Activated T-cell treated with anti-CD3 and anti-CD28 coated beads, Interleukin-2, amount 50 U/mL, for 72 hours (primary cell): ENCODE measurements at regions not wholly inside any gene's neighbourhood (a gene's known extent, or its start where the extent isn't known, plus 50 kb on each side); places are given as distances from the start of the nearest gene placed in this dataset.

Experiments used
- ATAC-seq, 2 donors: fragments of 150-1000 bp; cut with Tn5 transposase; replicated peaks in 1 of 2; 2 replicates each; pipeline ENCODE4 v1.10.0; 2021; ENCODE audit warnings: moderate library complexity in 2 of 2, mild to moderate bottlenecking in 1 of 2
- DNase-seq, 2 donors: peaks; one replicate each; pipeline ENCODE4 v3.0.0; 2021 to 2022; ENCODE audit warnings: mixed read lengths in 1 of 2
- H3K27ac Mint-ChIP-seq: one replicate; pipeline ENCODE4 v1.8.0; 2022; ENCODE audit warnings: mild to moderate bottlenecking, moderate library complexity, mixed read lengths
- H3K27me3 Mint-ChIP-seq: one replicate; pipeline ENCODE4 v1.8.0; 2022; ENCODE audit warnings: low read depth, mixed read lengths
- H3K36me3 Mint-ChIP-seq, 2 donors: one replicate each; pipeline ENCODE4 v1.8.0; 2022; ENCODE audit warnings: mixed read lengths in 2 of 2, mild to moderate bottlenecking in 1 of 2; ENCODE audit not compliant: insufficient read depth in 2 of 2
- H3K4me1 Mint-ChIP-seq: one replicate; pipeline ENCODE4 v1.8.0; 2022; ENCODE audit warnings: low read depth, mixed read lengths
- H3K4me3 Mint-ChIP-seq, 2 donors: one replicate each; pipeline ENCODE4 v1.8.0; 2022; ENCODE audit warnings: mild to moderate bottlenecking in 2 of 2, mixed read lengths in 2 of 2, moderate library complexity in 2 of 2
- H3K9me3 Mint-ChIP-seq, 2 donors: one replicate each; pipeline ENCODE4 v1.8.0; 2022; ENCODE audit warnings: mixed read lengths in 2 of 2

DNA sequence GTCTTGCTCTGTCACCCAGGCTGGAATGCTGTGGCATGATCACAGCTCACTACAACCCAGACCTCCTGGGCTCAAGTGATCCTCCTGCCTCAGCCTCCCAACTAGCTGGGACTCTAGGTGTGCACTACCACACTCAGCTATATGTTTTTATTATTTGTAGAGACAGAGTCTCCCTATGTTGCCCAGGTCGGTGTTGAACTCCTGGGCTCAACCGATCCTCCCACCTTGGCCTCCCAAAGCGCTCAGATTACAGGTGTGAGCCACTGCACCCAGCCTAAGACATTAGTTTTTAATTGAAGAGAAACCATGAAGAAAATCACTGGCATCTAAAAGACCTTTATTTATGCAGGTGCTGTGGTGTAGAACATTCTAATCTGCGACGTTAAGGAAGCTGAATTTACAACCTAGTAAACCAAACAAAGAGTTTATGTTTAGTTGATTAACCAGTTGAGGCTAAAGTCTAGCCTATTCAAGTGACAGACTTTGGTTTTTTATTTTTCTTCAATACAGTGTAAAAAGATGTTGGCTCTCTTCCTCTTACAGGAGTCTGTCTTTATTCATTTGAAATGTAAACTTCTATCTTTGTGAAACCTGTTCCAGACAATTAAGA lies 52.5 kb upstream of the NBL1 start:
- H3K4me1 Mint-ChIP-seq, result peaks cover 7% of the 10 kb centered on the region
- H3K27me3 Mint-ChIP-seq, result no peaks in the 10 kb centered on the region
- no peak for ATAC-seq
- H3K27ac Mint-ChIP-seq, result no peak overlapping the region
- no peak for DNase-seq
- H3K9me3 Mint-ChIP-seq, result no peaks in the 10 kb centered on the region
- no peaks in the 10 kb centered on the region for H3K36me3 Mint-ChIP-seq
- H3K4me3 Mint-ChIP-seq, result no peak overlapping the region

DNA sequence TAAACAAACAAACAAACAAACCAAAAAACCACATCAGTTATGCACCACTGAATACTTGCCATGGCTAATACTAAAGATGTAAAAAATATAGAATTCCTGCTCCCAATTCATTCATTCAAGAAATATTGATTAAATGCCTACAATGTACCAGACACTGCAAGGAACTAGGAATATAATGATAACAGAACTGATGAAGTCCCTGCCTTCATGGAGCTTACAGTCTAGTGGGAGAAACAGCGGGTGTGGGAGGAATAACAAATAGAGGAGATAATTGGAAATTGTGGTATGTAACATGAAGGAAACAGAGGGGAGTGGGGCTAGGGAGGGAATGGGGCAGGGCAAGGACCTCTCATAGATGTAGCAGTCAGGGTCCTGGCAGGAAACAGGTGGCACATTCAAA lies 58.6 kb upstream of the NBL1 start:
- H3K27me3 Mint-ChIP-seq, result no peaks in the 10 kb centered on the region
- peaks cover 17% of the 10 kb centered on the region for H3K4me1 Mint-ChIP-seq
- no peaks in the 10 kb centered on the region for H3K36me3 Mint-ChIP-seq
- no peak overlapping the region for H3K4me3 Mint-ChIP-seq
- H3K27ac Mint-ChIP-seq, result no peak overlapping the region
- no peak for DNase-seq
- H3K9me3 Mint-ChIP-seq, result no peaks in the 10 kb centered on the region
- no peak for ATAC-seq

DNA sequence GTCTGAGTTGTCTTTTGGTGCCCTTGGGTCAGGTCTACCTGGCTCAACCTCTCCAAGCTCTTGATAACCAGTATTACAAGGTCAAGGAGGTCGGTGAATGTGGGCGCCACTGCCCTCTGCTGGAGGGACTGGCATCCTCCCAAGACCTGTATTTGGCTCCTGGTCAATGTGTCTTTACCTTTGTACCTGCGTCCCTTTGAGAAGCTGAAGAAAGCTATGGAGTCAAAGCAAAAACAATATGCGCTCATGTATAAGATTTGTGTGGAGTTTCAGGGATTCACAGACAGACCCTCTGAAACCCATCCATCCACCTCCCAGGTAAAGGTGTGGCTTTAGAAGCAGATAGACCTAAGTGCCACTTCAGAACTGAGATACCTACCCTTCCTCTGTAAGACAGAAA lies 61.8 kb upstream of the NBL1 start:
- no peaks in the 10 kb centered on the region for H3K9me3 Mint-ChIP-seq
- H3K36me3 Mint-ChIP-seq, result no peaks in the 10 kb centered on the region
- DNase-seq, result peak; percentile 80 to 88
- no peak overlapping the region for H3K4me3 Mint-ChIP-seq
- peaks cover 18% of the 10 kb centered on the region for H3K4me1 Mint-ChIP-seq
- peak; percentile 89 to 99 for ATAC-seq
- no peaks in the 10 kb centered on the region for H3K27me3 Mint-ChIP-seq
- H3K27ac Mint-ChIP-seq, result no peak overlapping the region

GRCh38 chr1:19581381-19581780 lies 62.7 kb upstream of the NBL1 start:
- Mint-ChIP-seq H3K36me3 (no peaks in the 10 kb centered on the region), H3K27me3 (no peaks in the 10 kb centered on the region), H3K27ac (no peak overlapping the region), H3K9me3 (no peaks in the 10 kb centered on the region), H3K4me3 (no peak overlapping the region), H3K4me1 (peaks cover 18% of the 10 kb centered on the region)
- ATAC-seq (no peak), DNase-seq (no peak)

GRCh38 chr1:19577561-19577960 lies 66.5 kb upstream of the NBL1 start:
- Mint-ChIP-seq H3K4me3 (no peak overlapping the region), H3K27ac (no peak overlapping the region), H3K9me3 (no peaks in the 10 kb centered on the region), H3K36me3 (no peaks in the 10 kb centered on the region), H3K4me1 (peaks cover 18% of the 10 kb centered on the region), H3K27me3 (no peaks in the 10 kb centered on the region)
- ATAC-seq, result no peak
- no peak for DNase-seq

- no peak overlapping the region for H3K27ac Mint-ChIP-seq
- peaks cover 16% of the 10 kb centered on the region for H3K4me1 Mint-ChIP-seq
- no peaks in the 10 kb centered on the region for H3K27me3 Mint-ChIP-seq
- no peak for ATAC-seq
- no peak overlapping the region for H3K4me3 Mint-ChIP-seq
- no peaks in the 10 kb centered on the region for H3K9me3 Mint-ChIP-seq
- DNase-seq, result no peak
- H3K36me3 Mint-ChIP-seq, result no peaks in the 10 kb centered on the region
Measured at GRCh38 chr1:19577036-19577435, 67.1 kb upstream of the NBL1 start.

GRCh38 chr1:19569786-19570185 lies 74.3 kb upstream of the NBL1 start:
- Mint-ChIP-seq H3K4me1 (no peaks in the 10 kb centered on the region), H3K9me3 (peaks cover 0 to 1% of the 10 kb centered on the region in 2 donors), H3K27ac (no peak overlapping the region), H3K36me3 (no peaks in the 10 kb centered on the region), H3K4me3 (no peak overlapping the region), H3K27me3 (no peaks in the 10 kb centered on the region)
- ATAC-seq (no peak), DNase-seq (no peak)

DNA sequence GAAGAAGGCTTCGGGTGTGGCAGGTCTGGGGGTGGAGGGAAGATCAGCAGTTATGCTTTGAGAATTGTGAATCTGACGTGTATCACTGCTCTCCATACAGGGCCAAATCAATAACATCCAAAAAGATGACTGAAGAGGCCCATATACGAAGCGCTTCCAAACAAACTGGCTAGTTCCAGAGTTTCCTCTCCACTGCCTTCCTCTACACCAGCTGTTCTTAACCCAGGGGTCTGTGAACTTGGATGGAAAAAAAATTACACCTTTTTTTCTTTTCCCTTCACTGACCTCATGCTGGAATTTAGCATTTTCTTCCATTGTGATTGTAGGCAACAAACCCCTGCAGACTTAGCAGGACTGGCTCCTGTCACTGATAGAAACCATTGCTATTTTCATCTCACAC lies 77.1 kb upstream of the NBL1 start:
- DNase-seq (no peak), ATAC-seq (no peak)
- Mint-ChIP-seq H3K27me3 (no peaks in the 10 kb centered on the region), H3K4me1 (no peaks in the 10 kb centered on the region), H3K9me3 (peaks cover 0 to 1% of the 10 kb centered on the region in 2 donors), H3K36me3 (no peaks in the 10 kb centered on the region), H3K4me3 (no peak overlapping the region), H3K27ac (no peak overlapping the region)

DNA sequence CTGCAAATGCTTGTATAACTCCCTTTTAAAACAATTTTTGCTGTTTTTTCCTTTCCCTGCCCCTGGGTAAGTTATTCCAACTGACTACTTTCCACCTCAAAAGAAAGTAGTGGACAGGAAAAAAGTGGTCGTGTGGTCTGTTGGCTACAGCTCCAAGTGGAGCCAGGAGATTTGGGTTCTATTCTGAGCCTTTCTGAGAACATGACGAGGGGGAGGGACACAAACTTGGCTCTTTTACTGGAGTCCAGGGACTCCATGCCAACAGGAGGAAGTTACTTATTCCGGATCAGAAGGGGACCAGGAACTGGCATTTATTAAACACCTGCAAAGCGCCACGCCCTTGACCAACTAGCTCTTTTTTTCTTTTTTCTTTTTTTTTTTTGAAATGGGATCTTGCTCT lies 79.0 kb upstream of the CAPZB start:
- no peaks in the 10 kb centered on the region for H3K27me3 Mint-ChIP-seq
- no peak overlapping the region for H3K4me3 Mint-ChIP-seq
- H3K27ac Mint-ChIP-seq, result no peak overlapping the region
- H3K4me1 Mint-ChIP-seq, result no peaks in the 10 kb centered on the region
- DNase-seq, result no peak
- ATAC-seq, result no peak
- H3K36me3 Mint-ChIP-seq, result no peaks in the 10 kb centered on the region
- H3K9me3 Mint-ChIP-seq, result no peaks in the 10 kb centered on the region

- Mint-ChIP-seq H3K36me3 (no peaks in the 10 kb centered on the region), H3K27me3 (no peaks in the 10 kb centered on the region), H3K9me3 (no peaks in the 10 kb centered on the region), H3K4me1 (no peaks in the 10 kb centered on the region), H3K4me3 (no peak overlapping the region), H3K27ac (no peak overlapping the region)
- DNase-seq, result no peak
- no peak for ATAC-seq
Measured at GRCh38 chr1:19563324-19564097, 78.2 kb upstream of the CAPZB start.

GRCh38 chr1:19562847-19563246 lies 77.5 kb upstream of the CAPZB start:
- no peak overlapping the region for H3K4me3 Mint-ChIP-seq
- no peaks in the 10 kb centered on the region for H3K27me3 Mint-ChIP-seq

GRCh38 chr1:19560480-19560879 lies 75.1 kb upstream of the CAPZB start:
- Mint-ChIP-seq H3K9me3 (no peaks in the 10 kb centered on the region), H3K36me3 (no peaks in the 10 kb centered on the region), H3K27me3 (no peaks in the 10 kb centered on the region), H3K4me1 (no peaks in the 10 kb centered on the region), H3K4me3 (no peak overlapping the region), H3K27ac (no peak overlapping the region)
- DNase-seq (no peak), ATAC-seq (no peak)

More at GRCh38 chr1:19562847-19563246, 77.5 kb upstream of the CAPZB start:
- Mint-ChIP-seq H3K27ac (no peak overlapping the region), H3K36me3 (no peaks in the 10 kb centered on the region), H3K4me1 (no peaks in the 10 kb centered on the region), H3K9me3 (no peaks in the 10 kb centered on the region)
- ATAC-seq, result no peak
- no peak for DNase-seq

DNA sequence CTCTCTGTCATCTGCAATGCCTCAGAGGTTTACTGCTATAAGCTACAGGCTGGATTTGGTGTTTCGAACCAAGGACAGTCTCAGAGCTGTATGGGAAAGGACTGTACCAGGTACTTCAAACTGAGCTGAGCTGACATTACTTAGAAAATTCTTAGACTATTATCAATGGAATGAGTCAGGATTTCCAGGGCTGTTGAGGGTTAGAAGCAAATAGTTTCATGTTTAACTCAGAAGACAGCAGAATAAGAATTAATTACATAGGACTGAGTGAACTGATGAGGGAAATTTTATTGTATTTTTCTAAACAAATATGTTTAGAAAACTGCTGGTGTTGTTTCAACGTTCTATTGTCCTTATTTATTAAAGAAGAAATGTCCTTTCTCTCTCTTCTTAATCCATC lies 74.3 kb upstream of the CAPZB start:
- Mint-ChIP-seq H3K27me3 (no peaks in the 10 kb centered on the region), H3K36me3 (no peaks in the 10 kb centered on the region), H3K27ac (no peak overlapping the region), H3K9me3 (no peaks in the 10 kb centered on the region), H3K4me3 (no peak overlapping the region), H3K4me1 (no peaks in the 10 kb centered on the region)
- no peak for ATAC-seq
- DNase-seq, result no peak

- Mint-ChIP-seq H3K4me3 (no peak overlapping the region), H3K27me3 (no peaks in the 10 kb centered on the region), H3K9me3 (no peaks in the 10 kb centered on the region), H3K27ac (peak overlapping the region; percentile 15), H3K36me3 (no peaks in the 10 kb centered on the region), H3K4me1 (no peaks in the 10 kb centered on the region)
- ATAC-seq (no peak), DNase-seq (no peak)
Measured at GRCh38 chr1:19557609-19558051, 72.3 kb upstream of the CAPZB start.
